ENCODE measurements at regions not wholly inside any gene's neighbourhood (a gene's known extent, or its start where the extent isn't known, plus 50 kb on each side); places are given as distances from the start of the nearest gene placed in this dataset.

DNA sequence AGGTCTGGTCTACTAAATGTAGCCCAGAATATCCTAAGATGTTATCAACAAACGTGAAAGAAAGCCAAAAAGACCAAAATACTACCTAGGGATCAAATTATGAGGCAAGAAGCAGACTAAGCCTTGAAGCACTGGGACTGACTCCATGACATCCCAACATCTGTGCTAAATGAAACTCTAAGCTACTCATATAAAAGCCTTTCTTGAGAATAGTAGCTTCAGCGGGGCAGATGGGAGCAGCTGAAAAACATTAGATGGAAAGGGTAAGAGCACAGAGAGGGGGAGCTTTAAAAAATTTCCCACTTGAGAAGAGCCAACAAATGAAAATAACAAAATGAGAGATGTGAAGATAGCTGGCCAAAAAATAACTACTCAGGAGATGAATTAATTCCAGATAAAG lies 81.7 kb downstream of the MAD2L1 start:
- no peak for TF ChIP-seq CTCF (conservative IDR thresholded peaks at IDR 0.05; ENCODE audit: low read length)
- DNase-seq (ENCODE audit: low read depth) = no peak
- no peak overlapping the region for H3K4me3 ChIP-seq (ENCODE audit: low read length)

- DNase-seq (ENCODE audit: low read depth) = no peak
- no peak for TF ChIP-seq CTCF (conservative IDR thresholded peaks at IDR 0.05; ENCODE audit: low read length)
- H3K4me3 ChIP-seq (ENCODE audit: low read length) = no peak overlapping the region
These were observed 83.9 kb downstream of the MAD2L1 start for GRCh38 chr4:119982756-119983155.

DNA sequence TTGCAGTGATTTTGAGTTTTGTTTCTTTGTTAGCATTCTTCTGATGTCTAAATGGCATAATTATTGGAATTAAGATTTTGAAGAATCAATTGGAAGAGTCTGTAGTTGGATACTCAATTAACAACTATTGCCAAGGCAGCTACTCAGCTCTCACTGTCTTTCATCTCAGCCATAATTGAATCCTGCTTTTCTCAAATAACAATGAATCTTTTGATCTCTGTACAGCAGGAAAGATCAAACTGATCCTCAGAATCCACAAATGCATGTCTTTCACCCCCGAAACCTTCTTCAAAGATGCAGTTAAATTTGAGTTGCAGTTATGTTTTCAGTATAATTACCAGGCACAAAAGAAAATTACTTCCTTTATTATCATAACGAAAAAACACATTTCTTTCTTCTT lies 86.2 kb downstream of the MAD2L1 start:
- DNase-seq (ENCODE audit: low read depth) = no peak
- H3K4me3 ChIP-seq (ENCODE audit: low read length) = no peak overlapping the region
- no peak for TF ChIP-seq CTCF (conservative IDR thresholded peaks at IDR 0.05; ENCODE audit: low read length)

DNA sequence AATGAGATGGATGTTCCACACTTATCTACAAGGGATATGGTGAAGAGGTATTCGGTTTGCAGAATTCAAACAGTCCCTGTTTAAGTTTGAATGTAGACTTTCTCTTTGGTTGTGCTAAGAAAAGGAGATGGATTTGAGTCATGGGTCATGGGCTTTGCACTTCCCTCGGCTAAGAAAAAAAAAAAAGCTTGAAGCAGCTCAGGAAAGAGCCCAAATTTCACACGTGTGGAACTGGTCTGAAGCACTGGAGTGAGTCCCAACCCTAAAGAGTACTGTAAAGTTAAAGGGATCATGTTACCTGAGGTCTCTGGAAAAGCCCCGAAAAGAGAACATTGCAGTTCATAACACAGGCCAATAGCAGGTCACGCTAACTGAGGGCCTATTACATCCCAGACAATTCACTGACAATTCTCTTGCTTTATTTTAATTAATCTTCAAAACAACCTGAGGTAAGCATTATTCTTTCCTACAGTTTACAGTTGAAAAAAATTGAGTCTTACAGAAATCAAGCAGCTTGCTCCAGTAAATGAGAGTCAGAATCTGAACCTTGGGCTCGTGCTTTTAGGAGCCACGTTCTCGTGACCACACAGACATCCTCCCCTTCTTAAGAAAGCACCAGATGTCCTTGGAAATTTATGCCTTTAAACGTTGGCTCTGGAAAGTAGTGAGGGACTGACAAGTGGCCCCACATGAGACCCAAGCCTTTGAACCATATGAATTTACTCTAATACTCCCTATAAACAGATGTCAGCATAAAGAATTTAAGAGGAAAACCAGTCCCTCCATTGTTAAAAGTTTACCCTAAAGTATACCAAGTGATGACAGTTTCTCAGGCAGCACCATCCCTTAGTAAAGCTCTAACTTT lies 89.3 kb downstream of the MAD2L1 start:
- no peak overlapping the region for H3K4me3 ChIP-seq (ENCODE audit: low read length)
- TF ChIP-seq CTCF (conservative IDR thresholded peaks at IDR 0.05; ENCODE audit: low read length) = no peak
- no peak for DNase-seq (ENCODE audit: low read depth)

DNA sequence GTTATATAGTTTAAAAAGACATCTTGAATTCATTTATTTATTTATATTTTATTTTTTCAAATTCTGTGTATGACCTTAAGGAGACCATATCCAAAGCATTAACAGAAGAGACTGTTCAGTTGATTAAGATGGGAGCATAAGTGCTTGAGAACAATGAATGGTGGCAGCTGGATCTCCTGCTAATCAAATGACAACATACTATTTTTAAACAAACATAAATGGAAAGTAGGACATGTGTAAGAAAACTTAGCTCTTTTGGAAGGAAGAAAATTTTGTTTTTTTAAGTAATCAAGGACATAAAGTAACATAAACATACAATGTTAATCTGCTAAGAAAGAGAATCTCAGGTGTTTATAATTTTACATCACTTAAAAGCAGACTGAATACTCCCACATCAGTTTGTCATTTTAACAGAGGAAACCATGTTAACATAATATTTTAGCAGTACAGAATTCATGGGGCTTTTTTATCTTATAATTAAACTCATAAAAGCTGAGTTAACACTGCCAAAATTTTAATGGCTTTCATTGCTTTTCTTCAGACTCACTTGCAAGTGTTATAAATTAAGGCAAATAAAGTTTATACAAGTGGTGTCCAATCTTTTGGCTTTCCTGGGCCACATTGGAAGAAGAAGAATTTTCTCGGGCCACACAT lies 95.1 kb downstream of the MAD2L1 start:
- no peak for TF ChIP-seq CTCF (conservative IDR thresholded peaks at IDR 0.05; ENCODE audit: low read length)
- no peak overlapping the region for H3K4me3 ChIP-seq (ENCODE audit: low read length)
- no peak for DNase-seq (ENCODE audit: low read depth)

- DNase-seq (ENCODE audit: low read depth) = no peak
- H3K4me3 ChIP-seq (ENCODE audit: low read length) = no peak overlapping the region
- no peak for TF ChIP-seq CTCF (conservative IDR thresholded peaks at IDR 0.05; ENCODE audit: low read length)
These were observed 104.0 kb downstream of the MAD2L1 start for GRCh38 chr4:119962631-119963030.

GRCh38 chr4:119958983-119959382 lies 107.7 kb downstream of the MAD2L1 start:
- no peak for TF ChIP-seq CTCF (conservative IDR thresholded peaks at IDR 0.05; ENCODE audit: low read length)
- no peak for DNase-seq (ENCODE audit: low read depth)
- no peak overlapping the region for H3K4me3 ChIP-seq (ENCODE audit: low read length)
